GM12872 (cell line): ENCODE measurements at regions not wholly inside any gene's neighbourhood (a gene's known extent, or its start where the extent isn't known, plus 50 kb on each side); places are given as distances from the start of the nearest gene placed in this dataset.

Experiments used
- TF ChIP-seq, protein P1 (sequence below): IDR thresholded peaks from 3 replicates; pipeline ENCODE4 v1.5.1; 2011; ENCODE audit warnings: low read depth, mild to moderate bottlenecking, low read length, moderate library complexity; ENCODE audit not compliant: insufficient read depth

DNA sequence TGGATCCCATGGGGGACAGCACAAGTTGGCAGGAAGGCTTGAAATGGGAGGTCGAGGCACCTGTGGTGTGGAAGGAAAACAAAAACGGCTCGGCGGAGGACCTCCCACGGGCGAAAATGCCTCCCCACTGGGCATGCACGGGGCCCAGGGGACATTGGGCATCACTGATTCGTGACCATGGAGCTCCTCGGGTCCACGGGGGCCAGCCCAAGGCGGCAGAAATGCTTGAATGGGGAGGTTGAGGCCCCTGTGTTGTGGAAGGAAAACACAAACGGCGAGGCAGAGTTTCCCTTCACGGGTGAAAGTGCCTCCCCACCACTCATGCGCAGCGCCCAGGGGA, 376.0 kb downstream of the ALG10 start:
- TF ChIP-seq, protein P1, sequence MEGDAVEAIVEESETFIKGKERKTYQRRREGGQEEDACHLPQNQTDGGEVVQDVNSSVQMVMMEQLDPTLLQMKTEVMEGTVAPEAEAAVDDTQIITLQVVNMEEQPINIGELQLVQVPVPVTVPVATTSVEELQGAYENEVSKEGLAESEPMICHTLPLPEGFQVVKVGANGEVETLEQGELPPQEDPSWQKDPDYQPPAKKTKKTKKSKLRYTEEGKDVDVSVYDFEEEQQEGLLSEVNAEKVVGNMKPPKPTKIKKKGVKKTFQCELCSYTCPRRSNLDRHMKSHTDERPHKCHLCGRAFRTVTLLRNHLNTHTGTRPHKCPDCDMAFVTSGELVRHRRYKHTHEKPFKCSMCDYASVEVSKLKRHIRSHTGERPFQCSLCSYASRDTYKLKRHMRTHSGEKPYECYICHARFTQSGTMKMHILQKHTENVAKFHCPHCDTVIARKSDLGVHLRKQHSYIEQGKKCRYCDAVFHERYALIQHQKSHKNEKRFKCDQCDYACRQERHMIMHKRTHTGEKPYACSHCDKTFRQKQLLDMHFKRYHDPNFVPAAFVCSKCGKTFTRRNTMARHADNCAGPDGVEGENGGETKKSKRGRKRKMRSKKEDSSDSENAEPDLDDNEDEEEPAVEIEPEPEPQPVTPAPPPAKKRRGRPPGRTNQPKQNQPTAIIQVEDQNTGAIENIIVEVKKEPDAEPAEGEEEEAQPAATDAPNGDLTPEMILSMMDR, result no peak

DNA sequence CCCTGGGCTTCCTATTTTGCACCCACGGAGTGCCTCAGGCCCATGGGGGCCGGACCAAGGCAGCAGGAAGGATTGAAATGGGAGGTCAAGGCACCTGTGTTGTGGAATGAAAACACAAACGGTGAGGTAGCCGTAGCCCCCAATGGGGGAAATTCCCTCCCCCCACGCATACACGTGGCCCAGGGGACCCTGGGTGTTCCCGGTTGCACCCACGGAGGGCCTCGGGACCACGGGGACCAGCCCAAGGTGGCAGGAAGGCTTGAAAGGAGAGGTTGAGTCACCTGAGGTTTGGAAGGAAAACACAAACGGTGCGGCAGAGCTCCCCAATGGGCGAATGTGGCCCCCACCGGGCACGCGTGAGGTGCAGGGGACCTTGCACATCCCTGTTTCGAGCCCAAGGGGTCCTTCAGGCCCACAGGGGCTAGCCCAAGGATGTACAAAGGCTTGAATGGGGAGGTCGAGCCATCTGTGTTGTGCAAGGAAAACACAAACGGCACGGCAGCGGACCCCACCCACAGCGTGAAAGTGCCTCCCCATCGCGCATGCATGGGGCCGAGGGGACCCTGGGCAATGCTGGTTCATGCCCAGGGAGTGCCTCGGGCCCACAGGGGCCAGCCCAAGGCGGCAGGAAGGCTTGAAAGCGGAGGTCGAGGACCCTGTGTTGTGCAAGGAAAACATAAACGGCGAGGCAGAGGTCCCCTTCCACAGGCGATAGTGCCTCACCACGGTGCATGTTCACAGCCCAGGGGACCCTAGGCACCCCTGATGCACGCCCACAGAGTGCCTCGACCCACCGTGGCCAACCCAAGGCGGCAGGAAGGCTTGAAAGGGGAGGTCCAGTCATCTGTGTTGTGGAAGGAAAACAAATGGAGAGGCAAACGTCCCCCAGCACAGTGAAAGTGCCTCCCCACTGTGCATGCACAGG, 376.7 kb downstream of the ALG10 start:
- TF ChIP-seq, protein P1, result no peak

DNA sequence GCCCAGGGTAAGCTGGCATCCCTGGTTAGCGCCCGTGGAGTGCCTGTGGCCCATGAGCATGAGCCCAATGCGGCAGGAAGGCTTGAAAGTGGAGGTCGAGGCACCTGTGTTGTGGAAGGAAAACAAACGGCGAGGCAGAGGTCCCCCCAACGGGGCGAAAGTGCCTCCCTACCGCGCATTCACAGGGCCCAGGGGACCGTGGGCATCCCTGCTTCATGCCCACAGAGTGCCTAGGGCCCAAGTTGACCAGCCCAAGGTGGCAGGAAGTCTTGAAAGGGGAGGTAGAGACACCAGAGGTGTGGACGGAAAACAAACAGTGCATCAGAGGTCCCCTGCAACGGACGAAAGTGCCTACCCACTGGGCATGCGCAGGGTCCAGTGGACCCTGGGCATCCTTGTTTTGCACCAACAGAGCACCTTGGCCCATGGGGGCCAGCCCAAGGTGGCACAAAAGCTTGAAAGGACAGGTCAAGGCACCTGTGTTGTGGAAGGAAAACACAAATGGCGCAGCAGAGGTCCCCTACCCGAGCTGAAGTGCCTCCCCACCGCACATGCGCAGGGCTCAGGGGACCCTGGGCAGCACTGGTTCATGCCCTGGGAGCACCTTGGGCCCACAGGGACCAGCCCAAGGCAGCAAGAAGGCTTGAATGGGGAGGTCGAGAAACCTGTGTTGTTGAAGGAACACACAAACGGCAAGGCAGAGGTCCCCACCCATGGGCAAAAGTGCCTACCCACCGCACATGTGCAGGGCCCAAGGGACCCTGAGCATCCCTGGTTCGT, 377.5 kb downstream of the ALG10 start:
- TF ChIP-seq, protein P1, result no peak

DNA sequence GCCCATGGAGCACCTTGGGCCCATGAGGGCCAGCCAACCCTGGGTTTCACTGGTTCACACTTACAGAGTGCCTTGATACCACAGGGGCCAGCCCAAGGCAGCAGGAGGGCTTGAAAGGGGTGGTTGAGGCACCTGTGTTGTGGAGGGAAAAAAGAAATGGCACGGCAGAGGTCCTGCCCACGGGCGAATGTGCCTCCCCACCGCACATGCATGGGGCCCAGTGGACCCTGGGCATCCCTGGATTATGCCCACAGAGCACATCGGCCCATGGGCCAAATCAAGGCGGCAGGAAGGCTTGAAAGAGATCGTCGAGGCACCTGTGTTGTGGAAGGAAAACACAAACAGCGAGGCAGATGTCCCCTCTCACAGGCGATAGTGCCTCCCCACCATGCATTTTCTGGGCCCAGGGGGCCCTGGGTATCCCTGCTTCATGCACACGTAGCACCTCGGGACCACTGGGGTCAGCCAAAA, 378.1 kb downstream of the ALG10 start:
- TF ChIP-seq, protein P1, result no peak

DNA sequence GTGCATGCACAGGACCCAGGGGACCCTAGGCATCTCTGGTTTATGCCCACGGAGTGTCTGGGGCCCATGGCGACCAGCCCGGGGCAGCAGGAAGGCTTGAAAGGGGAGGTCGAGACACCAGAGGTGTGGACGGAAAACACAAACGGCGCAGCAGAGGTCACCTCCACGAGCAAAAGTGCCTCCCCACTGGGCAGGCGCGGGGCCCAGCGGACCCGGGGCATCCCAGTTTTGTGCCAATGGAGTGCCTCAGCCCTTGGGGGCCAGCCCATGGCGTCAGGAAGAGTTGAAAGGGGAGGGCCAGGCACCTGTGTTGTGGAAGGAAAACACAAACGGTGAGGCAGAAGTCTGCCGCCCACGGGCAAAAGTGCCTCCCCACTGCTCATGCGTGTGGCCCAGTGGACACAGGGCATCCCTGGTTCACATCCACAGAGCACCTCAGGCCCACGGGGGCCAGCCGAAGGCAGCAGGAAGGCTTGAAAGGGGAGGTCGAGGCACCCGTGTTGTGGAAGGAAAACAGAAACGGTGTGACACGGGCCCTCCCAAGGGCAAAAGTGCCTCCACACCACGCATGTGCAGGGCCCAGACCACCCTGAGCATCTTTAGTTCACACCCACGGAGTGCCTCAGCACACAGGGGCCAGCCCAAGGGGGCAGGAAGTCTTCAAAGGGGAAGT, 378.8 kb downstream of the ALG10 start:
- TF ChIP-seq, protein P1, result no peak

DNA sequence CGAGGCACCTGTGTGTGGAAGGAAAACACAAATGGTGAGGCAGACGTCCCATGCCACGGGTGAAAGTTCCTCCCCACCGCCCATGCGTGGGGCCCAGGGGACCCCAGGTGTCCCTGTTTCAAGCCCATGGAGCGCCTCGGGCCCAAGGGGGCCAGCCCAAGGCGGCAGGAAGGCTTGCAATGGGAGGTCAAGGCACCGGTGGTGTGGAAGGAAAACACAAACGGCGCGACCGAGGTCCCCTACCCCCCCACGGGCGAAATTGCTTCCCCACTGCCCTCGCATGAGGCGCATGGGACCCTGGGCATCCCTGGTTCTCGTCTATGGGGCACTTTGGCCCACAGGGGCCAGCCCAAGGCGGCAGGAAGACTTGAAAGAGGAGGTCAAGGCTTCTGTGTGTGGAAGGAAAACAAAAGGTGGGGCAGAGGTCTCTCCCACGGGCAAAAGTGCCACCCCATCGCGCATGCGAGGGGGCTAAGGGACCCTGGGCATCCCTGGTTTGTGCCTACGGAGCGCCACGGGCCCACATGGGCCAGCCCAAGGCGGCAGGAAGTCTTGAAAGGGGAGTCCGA, 379.4 kb downstream of the ALG10 start:
- TF ChIP-seq, protein P1, result no peak
